HK-2 (cell line): ENCODE measurements at regions not wholly inside any gene's neighbourhood (a gene's known extent, or its start where the extent isn't known, plus 50 kb on each side); places are given as distances from the start of the nearest gene placed in this dataset.
"Not testable (repeated sequence)": the region's sequence is repeated elsewhere in the genome, so short reads cannot be mapped to it uniquely, and the experiment has no call there.

Experiments
- DNase-seq: peaks from one replicate; pipeline ENCODE4 v3.0.0-alpha.2; 2018; ENCODE audit not compliant: unreplicated experiment

GRCh38 chr5:135179308-135179980, 145.4 kb upstream of the PITX1 start:
- DNase-seq, result no peak

GRCh38 chr5:135178476-135179155, 144.6 kb upstream of the PITX1 start:
- no peak for DNase-seq

GRCh38 chr5:135177591-135177990, 143.6 kb upstream of the PITX1 start:
- DNase-seq, result no peak

DNA sequence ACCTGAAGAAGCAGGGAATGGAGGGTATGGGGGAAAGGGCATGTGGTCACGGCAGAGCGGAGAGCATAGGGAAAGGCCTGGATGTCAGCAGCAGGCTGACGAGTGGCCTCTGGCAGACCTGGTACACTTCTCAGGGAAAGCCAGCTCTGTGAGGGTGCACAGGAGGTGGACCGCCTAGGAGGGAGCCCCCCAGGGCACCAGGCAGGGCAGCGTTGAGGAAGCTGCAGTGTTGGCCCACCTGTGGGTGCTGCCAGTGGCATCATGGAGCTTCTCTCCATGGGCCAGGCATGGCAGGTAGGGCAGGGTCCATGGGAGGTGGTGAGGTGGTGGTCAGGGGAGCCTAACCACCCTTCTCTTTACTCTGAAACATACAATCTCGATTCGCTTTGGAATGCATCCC, 143.0 kb upstream of the PITX1 start:
- no peak for DNase-seq

GRCh38 chr5:135174315-135175096, 140.5 kb upstream of the PITX1 start:
- no peak for DNase-seq

- no peak for DNase-seq
Measured at GRCh38 chr5:135173662-135174290, 139.7 kb upstream of the PITX1 start.

DNA sequence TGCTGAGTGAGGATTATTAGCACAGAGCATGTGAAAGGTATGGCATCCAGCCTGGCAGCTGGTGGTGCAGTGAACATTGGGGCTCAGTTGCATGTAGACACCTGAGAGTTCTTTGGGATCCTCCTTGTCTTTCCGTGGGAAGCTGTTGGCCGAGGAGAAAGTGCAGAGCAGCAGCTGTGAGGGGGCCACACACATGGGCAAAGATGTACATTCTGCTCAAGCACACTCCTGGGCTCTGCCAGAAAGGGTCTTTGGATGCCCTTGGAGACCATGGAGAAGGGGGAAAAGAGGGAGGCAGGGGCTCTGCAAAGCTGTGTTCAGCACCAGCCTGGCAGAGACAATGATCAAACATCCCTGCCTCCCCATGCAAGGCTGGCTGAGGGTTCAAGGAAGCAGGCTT, 138.7 kb upstream of the PITX1 start:
- no peak for DNase-seq

DNA sequence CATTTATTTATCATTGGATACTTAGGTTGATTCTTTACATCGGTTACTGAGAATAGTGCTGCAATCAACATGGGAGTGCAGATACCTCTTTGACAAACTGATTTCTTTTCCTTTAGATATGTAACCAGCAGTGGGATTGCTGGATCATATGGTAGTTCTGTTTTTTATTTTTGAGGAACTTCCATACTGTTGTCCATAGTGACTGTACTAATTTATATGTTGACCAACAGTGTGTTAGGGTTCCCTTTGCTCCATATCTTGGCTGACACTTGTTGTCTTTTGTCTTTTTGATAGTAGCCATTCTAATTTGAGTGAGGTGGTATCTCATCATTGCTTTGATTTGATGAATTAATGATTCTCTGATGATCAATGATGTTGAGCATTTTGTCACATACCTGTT, 137.3 kb upstream of the PITX1 start:
- no peak for DNase-seq

DNA sequence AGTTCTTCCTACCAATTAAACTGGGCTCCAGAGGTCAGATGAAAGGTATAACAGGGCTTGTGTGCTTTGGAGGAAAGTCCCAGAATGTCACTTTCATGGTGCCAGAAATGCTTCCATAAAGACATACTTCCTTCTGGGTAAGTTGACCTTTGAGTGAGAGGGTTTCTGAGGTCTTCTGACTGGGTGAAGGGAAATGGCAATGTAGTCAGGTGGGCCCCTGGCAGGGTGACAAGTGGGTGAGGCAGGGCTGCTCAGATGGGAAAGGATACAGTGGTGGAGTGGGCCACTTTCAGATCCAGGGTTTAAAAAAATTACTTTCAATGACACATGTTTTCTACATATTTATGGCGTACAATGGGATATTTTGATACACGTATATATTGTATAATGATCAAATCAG, 136.5 kb upstream of the PITX1 start:
- DNase-seq, result no peak

DNA sequence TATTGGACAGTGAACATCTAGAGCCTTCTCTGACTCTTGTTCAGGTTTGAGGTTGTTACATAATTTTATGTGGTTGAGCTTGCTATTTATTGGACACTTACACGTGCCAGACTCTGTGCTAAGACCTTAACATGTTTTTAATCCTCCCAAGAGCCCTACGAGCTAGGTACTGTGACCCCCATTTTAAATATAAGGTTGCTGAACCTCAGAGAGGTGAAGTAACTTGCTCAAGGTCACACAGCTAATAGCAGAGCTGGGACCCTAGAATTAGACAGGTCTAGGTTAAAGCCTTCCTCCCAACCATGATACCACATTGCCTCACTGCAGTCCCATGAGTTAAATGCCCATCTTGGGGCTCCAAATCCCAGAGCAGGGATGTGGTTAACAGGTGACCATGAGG, 135.7 kb upstream of the PITX1 start:
- DNase-seq, result no peak

DNA sequence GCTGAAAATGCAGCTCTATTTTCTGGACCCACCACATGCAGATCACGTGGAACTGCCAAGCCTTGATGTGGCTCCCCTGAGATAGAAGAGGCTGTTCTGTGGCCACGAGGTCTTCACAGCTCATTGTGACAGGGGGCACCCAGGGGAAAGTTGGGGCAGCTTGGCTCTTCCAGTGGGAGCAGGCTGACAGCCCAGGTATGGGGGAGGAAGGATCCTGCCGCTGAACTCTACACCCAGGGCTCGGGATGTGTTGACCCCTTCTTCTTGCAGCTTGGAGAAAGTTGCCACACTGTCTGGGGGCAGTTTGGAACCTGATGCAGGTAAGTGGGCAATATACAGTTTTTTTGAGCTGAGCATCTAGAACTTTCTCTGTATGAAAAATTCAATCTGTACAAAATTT, 133.6 kb upstream of the PITX1 start:
- DNase-seq, result no peak

- DNase-seq, result not testable (repeated sequence)
Measured at GRCh38 chr5:135164873-135165614, 131.0 kb upstream of the PITX1 start.

DNA sequence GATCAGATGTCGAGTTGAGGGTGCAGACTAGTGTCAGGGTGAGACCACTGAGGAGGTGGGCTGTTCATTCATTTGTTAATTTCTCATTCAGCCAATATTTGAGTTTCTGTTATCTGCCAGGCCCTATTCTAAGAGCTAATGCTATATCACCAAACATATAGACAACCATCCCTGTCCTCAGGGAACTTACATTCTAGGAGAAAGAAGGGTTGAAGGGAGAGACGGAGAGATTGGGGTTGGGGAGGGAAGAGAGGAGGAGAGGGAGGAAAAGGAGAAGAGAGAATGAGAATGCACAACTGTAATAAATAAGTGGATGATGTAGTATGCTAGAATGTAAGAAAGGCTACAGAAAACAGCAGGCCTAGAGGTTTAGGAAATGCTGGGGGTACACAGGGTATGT, 129.9 kb upstream of the PITX1 start:
- no peak for DNase-seq

GRCh38 chr5:135163391-135163790, 129.4 kb upstream of the PITX1 start:
- no peak for DNase-seq

DNA sequence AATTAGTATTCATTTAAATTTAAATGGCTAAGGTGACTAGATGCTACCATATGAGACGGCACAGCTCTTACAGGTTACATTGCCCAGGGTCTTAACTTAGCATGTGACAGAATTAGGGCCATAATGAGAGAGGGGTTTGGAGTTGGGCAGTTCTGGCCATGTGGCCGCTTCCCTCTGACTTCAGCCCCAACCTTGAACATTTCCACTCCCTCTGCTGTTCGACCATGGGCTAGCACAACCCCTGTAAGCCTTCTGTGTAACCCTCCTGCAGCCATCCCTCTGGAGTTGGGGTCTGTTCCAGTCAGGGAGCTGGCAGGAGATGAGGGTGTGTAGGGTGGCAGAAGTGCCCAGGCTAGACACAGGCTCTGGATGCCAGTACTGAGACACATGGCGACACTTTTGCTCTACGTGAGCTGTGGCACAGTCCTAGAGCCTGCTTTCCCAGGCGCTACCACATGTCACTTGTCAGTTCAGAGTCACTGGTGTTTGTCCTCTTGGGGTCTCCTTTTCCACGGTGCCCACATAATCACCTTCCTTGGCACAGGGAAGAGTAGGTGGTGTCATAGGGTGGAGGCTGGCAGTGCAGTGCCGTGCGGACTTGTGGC, 128.7 kb upstream of the PITX1 start:
- DNase-seq, result no peak

- no peak for DNase-seq
Measured at GRCh38 chr5:135161221-135161620, 127.2 kb upstream of the PITX1 start.

- DNase-seq, result no peak
Measured at GRCh38 chr5:135160036-135160675, 126.1 kb upstream of the PITX1 start.

DNA sequence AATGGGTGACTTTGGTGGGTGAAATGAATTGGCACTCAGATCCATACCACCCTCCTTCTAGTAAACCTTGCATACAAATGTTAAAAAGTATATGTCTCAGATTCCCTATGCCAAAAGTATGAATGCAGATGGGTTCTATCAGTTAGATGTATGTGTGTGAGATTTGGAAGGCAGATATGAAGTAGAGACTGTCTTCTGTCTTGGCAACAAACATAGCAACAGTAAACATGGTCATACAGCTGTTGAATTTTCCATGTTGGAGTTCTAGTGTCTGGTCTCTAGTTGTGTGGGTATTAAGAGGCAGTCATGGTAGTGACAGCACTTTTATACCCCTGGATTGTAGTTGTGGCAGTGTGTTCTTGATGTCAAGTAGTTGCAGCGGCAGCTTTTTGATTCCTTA, 125.6 kb upstream of the PITX1 start:
- no peak for DNase-seq

DNA sequence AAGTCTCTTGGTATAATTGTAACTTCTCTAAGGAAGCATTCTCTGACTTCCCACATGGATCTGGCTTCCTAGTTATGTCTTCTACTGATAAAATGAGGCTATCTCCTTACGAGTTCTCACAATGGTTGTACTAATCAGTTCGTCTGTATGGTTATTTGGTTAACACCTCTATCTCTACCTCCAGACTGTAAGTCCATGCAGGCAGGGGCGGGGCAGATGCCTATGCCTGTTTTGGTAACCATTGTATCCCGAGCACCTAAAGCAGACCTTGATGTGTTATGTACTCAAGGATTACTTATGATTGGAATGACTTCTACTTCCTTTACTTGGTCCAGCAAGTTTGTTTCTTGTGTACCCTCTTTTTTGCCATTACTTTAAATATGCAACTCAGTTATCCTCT, 125.0 kb upstream of the PITX1 start:
- no peak for DNase-seq

DNA sequence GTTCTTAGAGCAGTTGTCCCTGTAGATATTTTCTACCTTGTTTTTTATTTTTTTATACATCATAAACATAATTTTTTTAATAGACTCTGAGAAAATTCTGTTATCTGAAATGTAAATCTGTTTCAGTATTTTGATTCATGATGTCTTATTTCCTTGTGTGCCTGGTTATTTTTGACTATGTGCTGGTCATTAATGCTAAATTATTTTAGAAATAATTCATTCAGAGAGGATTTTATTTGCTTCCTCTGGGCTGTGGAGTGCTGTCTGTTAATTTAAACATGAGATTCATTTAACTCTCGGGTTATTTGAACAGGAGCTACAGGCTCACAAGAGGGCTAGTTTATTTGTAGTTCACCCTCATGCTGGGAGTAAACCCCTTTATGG, 124.3 kb upstream of the PITX1 start:
- DNase-seq, result no peak
